GM23248 (cell line): ENCODE measurements at regions not wholly inside any gene's neighbourhood (a gene's known extent, or its start where the extent isn't known, plus 50 kb on each side); places are given as distances from the start of the nearest gene placed in this dataset.

Source experiments
- EZH2 ChIP-seq: fragments of 200-600 bp; sonication (generic); IDR thresholded peaks from 2 replicates; pipeline ENCODE4 v1.6.1; 2018; ENCODE audit warnings: antibody characterized with exemption, mild to moderate bottlenecking; ENCODE audit not compliant: insufficient read depth, poor library complexity, severe bottlenecking
- EZH2phosphoT487 ChIP-seq: fragments of 200-600 bp; sonication (generic); IDR thresholded peaks from 2 replicates; pipeline ENCODE4 v1.6.1; 2018; ENCODE audit warnings: antibody characterized with exemption, moderate library complexity, mild to moderate bottlenecking, low read depth; ENCODE audit not compliant: insufficient read depth

DNA sequence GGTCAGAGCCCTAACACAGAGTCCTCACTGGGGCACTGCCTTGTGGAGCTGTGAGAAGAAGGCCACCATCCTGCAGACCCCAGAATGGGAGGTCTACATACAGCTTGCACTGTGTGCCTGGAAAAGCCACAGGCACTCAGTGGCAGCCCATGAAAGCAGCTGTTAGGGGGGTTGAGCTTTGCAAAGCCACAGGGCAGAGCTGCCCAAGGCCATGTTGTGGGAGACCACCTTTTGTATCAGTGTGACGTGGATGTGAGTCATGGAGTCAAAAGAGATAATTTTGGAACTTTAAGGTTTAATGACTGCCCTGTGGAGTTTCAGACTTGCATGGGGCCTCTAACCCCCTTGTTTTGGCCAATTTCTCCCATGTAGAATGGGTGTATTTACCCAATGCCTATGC, 52.9 kb upstream of the TPRG1 start:
- no peak for TF ChIP-seq EZH2phosphoT487
- TF ChIP-seq EZH2: no peak
